Fibroblast of the aortic adventitia (primary cell): ENCODE measurements at regions not wholly inside any gene's neighbourhood (a gene's known extent, or its start where the extent isn't known, plus 50 kb on each side); places are given as distances from the start of the nearest gene placed in this dataset. TPM values are rescaled to one million over a fixed set of nuclear protein-coding genes. Genes with fewer than 3 reads are reported as not detected.
"Not testable (repeated sequence)": the region's sequence is repeated elsewhere in the genome, so short reads cannot be mapped to it uniquely, and the experiment has no call there.

ENCODE experiments used
- DNase-seq: peaks from one replicate; pipeline ENCODE4 v3.0.0-alpha.2; 2010; ENCODE audit warnings: low read depth
- H3K4me3 ChIP-seq: 2 replicates; pipeline ENCODE4 v1.5.1; 2011; ENCODE audit warnings: low read depth, mild to moderate bottlenecking, control low read depth, low read length, moderate library complexity
- small RNA-seq: library from RNA; depleted of rRNA; stranded (forward); fragments of <200 nt; gene quantifications from one replicate; pipeline ENCODE3, GENCODE V24; 2012
- TF ChIP-seq, protein P1 (sequence below): IDR thresholded peaks from 2 replicates; pipeline ENCODE4 v1.5.1; 2011; ENCODE audit warnings: mild to moderate bottlenecking, low read length, control low read depth, inconsistent platforms; ENCODE audit not compliant: insufficient read depth

- no peak overlapping the region for H3K4me3 ChIP-seq
- no peak for DNase-seq
- TF ChIP-seq, protein P1, sequence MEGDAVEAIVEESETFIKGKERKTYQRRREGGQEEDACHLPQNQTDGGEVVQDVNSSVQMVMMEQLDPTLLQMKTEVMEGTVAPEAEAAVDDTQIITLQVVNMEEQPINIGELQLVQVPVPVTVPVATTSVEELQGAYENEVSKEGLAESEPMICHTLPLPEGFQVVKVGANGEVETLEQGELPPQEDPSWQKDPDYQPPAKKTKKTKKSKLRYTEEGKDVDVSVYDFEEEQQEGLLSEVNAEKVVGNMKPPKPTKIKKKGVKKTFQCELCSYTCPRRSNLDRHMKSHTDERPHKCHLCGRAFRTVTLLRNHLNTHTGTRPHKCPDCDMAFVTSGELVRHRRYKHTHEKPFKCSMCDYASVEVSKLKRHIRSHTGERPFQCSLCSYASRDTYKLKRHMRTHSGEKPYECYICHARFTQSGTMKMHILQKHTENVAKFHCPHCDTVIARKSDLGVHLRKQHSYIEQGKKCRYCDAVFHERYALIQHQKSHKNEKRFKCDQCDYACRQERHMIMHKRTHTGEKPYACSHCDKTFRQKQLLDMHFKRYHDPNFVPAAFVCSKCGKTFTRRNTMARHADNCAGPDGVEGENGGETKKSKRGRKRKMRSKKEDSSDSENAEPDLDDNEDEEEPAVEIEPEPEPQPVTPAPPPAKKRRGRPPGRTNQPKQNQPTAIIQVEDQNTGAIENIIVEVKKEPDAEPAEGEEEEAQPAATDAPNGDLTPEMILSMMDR = no peak
Measured at GRCh38 chr5:107724642-107725041, 53.9 kb upstream of the EFNA5 start.

DNA sequence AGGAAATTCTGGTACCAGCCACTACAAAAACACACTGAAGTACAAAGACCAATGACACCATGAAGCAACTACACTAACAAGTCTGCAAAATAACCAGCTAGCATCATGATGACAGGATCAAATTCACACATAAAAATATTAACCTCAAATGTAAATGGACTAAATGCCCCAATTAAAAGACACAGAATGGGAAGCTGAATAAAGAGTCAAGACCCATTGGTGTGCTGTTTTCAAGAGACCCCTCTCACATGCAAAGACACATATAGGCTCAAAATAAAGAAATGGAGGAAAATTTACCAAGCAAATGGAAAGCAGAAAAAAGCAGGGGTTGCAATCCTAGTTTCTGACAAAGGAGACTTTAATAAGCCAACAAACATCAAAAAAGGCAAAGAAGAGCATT, 50.5 kb upstream of the EFNA5 start:
- H3K4me3 ChIP-seq = not testable (repeated sequence)

More for the DNA sequence above, 50.5 kb upstream of the EFNA5 start:
- not testable (repeated sequence) for DNase-seq

Small RNA genes in the stretch of these regions (small RNA-seq; reads per million reads assigned to genes)
- not detected for gene RN7SL782P
